ENCODE measurements at regions not wholly inside any gene's neighbourhood (a gene's known extent, or its start where the extent isn't known, plus 50 kb on each side); places are given as distances from the start of the nearest gene placed in this dataset.
"Not testable (repeated sequence)": the region's sequence is repeated elsewhere in the genome, so short reads cannot be mapped to it uniquely, and the experiment has no call there.

DNA sequence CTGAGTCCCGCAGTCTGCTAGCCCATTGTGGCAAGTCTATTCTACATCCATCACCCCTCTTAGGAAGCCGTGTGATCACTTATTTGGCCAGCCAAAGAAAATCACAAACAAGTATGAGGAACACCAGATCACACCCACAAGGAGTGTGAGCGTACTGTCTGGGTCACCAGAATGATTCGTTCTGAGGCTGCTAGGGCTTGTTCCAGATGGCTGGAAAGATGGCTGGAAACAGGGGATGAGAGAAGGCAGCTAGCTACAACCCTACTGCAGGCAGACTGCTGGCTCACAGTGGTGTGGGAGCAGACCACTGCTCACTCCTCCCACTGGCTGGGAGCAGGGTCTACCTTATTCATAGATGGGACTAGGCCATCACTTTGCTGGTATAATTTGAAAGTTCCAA, 97.4 kb downstream of the TRIM69 start:
- H3K27ac ChIP-seq (ENCODE audit: low read depth in 1 of 2, low read length in 2 of 2); intact Hi-C loops (cut with micrococcal nuclease); H3K4me2 ChIP-seq (replicated peaks; ENCODE audit: extremely low read depth, low read length, poor library complexity, severe bottlenecking); H3K9ac ChIP-seq (ENCODE audit: insufficient read depth, low read length, poor library complexity, severe bottlenecking); H3K27me3 ChIP-seq (ENCODE audit: control insufficient read depth in 2 of 2, insufficient read depth in 2 of 2, low read length in 2 of 2); H4K20me1 ChIP-seq (ENCODE audit: insufficient read depth, low read length); H3K4me3 ChIP-seq (replicated peaks in 1 of 3; ENCODE audit: low read depth in 2 of 3, low read length in 3 of 3); H3K36me3 ChIP-seq (replicated peaks in 1 of 2; ENCODE audit: control insufficient read depth in 1 of 2, insufficient read depth in 2 of 2, low read length in 2 of 2); H3K36me3 Mint-ChIP-seq; H2AFZ ChIP-seq (ENCODE audit: insufficient read depth, low read depth, low read length, poor library complexity, severe bottlenecking); H3K79me2 ChIP-seq (ENCODE audit: insufficient read depth, low read length); H3K9me3 Mint-ChIP-seq; H3K4me1 ChIP-seq (ENCODE audit: control insufficient read depth in 1 of 2, insufficient read depth in 2 of 2, low read length in 2 of 2); H3K27me3 Mint-ChIP-seq (ENCODE audit: low read depth in 3 of 3); H3K4me3 Mint-ChIP-seq; H3K9me3 ChIP-seq (replicated peaks in 1 of 2; ENCODE audit: control insufficient read depth in 1 of 2, insufficient read depth in 1 of 2, low read length in 2 of 2); H3K27ac Mint-ChIP-seq; H3K4me1 Mint-ChIP-seq; DNase-seq: not testable (repeated sequence)
- WGBS (ENCODE audit: insufficient coverage): no CpG with 5 or more reads among the region's 4 CpGs

DNA sequence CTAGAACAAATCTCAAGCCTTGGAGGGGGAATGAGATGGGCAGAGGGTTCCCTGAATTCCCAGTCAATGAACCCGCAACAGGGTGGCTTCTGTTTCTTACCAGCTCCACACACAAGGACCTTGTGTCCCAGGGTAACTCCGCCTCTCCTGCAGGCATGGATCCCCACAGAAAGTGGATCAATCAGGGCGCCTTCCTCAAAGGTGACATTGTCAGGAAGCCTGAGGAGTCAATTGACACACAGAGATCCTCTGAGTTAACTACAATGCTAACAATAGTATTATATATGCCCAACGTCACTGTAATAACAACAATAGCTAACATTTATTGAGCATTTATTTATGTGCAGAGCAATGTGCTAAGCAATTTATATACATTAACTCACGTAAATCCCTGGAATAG, 98.8 kb downstream of the TRIM69 start:
- H3K27me3 ChIP-seq (ENCODE audit: control insufficient read depth in 2 of 2, insufficient read depth in 2 of 2, low read length in 2 of 2); H3K27ac ChIP-seq (ENCODE audit: low read depth in 1 of 2, low read length in 2 of 2); H3K27me3 Mint-ChIP-seq (ENCODE audit: low read depth in 3 of 3); H3K9me3 Mint-ChIP-seq; H2AFZ ChIP-seq (ENCODE audit: insufficient read depth, low read depth, low read length, poor library complexity, severe bottlenecking); H3K4me3 ChIP-seq (replicated peaks in 1 of 3; ENCODE audit: low read depth in 2 of 3, low read length in 3 of 3); H3K4me1 ChIP-seq (ENCODE audit: control insufficient read depth in 1 of 2, insufficient read depth in 2 of 2, low read length in 2 of 2); intact Hi-C loops (cut with micrococcal nuclease); H3K36me3 ChIP-seq (replicated peaks in 1 of 2; ENCODE audit: control insufficient read depth in 1 of 2, insufficient read depth in 2 of 2, low read length in 2 of 2); H3K27ac Mint-ChIP-seq; H4K20me1 ChIP-seq (ENCODE audit: insufficient read depth, low read length); H3K4me3 Mint-ChIP-seq; H3K4me2 ChIP-seq (replicated peaks; ENCODE audit: extremely low read depth, low read length, poor library complexity, severe bottlenecking); H3K9me3 ChIP-seq (replicated peaks in 1 of 2; ENCODE audit: control insufficient read depth in 1 of 2, insufficient read depth in 1 of 2, low read length in 2 of 2); DNase-seq; H3K9ac ChIP-seq (ENCODE audit: insufficient read depth, low read length, poor library complexity, severe bottlenecking); H3K79me2 ChIP-seq (ENCODE audit: insufficient read depth, low read length); H3K36me3 Mint-ChIP-seq; H3K4me1 Mint-ChIP-seq: not testable (repeated sequence)
- no CpG with 5 or more reads among the region's 5 CpGs for WGBS (ENCODE audit: insufficient coverage)

DNA sequence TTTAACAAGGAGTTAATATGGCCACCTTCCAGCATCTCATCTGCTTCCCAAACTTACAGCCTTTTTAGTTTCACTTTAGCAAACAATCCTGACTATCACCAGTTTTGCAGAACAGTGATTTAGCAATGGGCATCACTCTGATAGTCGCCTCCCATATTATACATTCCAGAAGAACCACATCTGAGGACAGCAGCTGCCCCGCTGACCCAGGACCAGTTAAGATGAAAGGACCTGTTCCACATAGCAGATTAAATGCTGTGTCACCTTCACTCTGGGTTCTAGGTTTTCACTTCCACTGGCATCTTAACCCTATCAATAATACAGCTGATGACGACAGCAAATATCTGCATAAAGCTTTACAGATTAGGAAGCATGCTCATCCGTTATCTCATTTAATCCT, 99.8 kb downstream of the TRIM69 start:
- H3K4me1 ChIP-seq (ENCODE audit: control insufficient read depth in 1 of 2, insufficient read depth in 2 of 2, low read length in 2 of 2): no peaks in the 10 kb centered on the region
- H3K4me3 Mint-ChIP-seq: no peak overlapping the region
- no peak overlapping the region for H3K4me2 ChIP-seq (replicated peaks; ENCODE audit: extremely low read depth, low read length, poor library complexity, severe bottlenecking)
- H3K27me3 Mint-ChIP-seq (ENCODE audit: low read depth in 3 of 3): no peaks in the 10 kb centered on the region
- no peaks in the 10 kb centered on the region for H3K9me3 ChIP-seq (replicated peaks in 1 of 2; ENCODE audit: control insufficient read depth in 1 of 2, insufficient read depth in 1 of 2, low read length in 2 of 2)
- H3K27ac ChIP-seq (ENCODE audit: low read depth in 1 of 2, low read length in 2 of 2): no peak overlapping the region
- intact Hi-C loops (cut with micrococcal nuclease): no loop called here
- H3K4me1 Mint-ChIP-seq: peaks cover 6% of the 10 kb centered on the region
- H3K4me3 ChIP-seq (replicated peaks in 1 of 3; ENCODE audit: low read depth in 2 of 3, low read length in 3 of 3): no peak overlapping the region
- H3K27me3 ChIP-seq (ENCODE audit: control insufficient read depth in 2 of 2, insufficient read depth in 2 of 2, low read length in 2 of 2): no peaks in the 10 kb centered on the region
- H3K36me3 Mint-ChIP-seq: no peaks in the 10 kb centered on the region
- TF ChIP-seq, protein P1, sequence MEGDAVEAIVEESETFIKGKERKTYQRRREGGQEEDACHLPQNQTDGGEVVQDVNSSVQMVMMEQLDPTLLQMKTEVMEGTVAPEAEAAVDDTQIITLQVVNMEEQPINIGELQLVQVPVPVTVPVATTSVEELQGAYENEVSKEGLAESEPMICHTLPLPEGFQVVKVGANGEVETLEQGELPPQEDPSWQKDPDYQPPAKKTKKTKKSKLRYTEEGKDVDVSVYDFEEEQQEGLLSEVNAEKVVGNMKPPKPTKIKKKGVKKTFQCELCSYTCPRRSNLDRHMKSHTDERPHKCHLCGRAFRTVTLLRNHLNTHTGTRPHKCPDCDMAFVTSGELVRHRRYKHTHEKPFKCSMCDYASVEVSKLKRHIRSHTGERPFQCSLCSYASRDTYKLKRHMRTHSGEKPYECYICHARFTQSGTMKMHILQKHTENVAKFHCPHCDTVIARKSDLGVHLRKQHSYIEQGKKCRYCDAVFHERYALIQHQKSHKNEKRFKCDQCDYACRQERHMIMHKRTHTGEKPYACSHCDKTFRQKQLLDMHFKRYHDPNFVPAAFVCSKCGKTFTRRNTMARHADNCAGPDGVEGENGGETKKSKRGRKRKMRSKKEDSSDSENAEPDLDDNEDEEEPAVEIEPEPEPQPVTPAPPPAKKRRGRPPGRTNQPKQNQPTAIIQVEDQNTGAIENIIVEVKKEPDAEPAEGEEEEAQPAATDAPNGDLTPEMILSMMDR (IDR thresholded peaks at IDR 0.05): no peak
- no peak overlapping the region for H3K9ac ChIP-seq (ENCODE audit: insufficient read depth, low read length, poor library complexity, severe bottlenecking)
- no peaks in the 10 kb centered on the region for H4K20me1 ChIP-seq (ENCODE audit: insufficient read depth, low read length)
- H3K9me3 Mint-ChIP-seq: no peaks in the 10 kb centered on the region
- no peak overlapping the region for H3K27ac Mint-ChIP-seq
- no peak overlapping the region for H2AFZ ChIP-seq (ENCODE audit: insufficient read depth, low read depth, low read length, poor library complexity, severe bottlenecking)
- no peak for DNase-seq
- H3K79me2 ChIP-seq (ENCODE audit: insufficient read depth, low read length): no peaks in the 10 kb centered on the region
- 92% methylated on average over 3 of the region's 4 CpGs for WGBS (ENCODE audit: insufficient coverage)
- no peaks in the 10 kb centered on the region for H3K36me3 ChIP-seq (replicated peaks in 1 of 2; ENCODE audit: control insufficient read depth in 1 of 2, insufficient read depth in 2 of 2, low read length in 2 of 2)

DNA sequence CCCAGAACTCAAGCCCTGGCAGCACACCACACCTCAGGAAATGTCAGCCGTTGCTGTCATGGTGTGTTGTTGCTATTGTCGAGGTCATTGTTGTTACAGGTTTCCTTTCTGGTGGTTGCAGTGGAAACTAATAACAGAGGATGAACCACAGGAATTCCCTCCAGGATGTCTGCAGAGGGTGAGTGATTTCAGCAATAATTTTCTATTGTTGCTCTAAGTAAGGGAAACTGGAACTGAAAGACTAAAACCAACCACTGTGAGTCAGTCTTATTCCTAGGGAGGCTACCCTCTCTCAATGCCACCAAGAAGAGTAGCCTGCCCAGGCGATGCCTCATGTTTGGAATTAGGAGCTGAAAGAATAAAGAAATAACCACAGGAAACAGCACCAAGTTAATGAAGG, 102.6 kb downstream of the TRIM69 start:
- H3K79me2 ChIP-seq (ENCODE audit: insufficient read depth, low read length); H3K9me3 Mint-ChIP-seq; intact Hi-C loops (cut with micrococcal nuclease); H3K4me2 ChIP-seq (replicated peaks; ENCODE audit: extremely low read depth, low read length, poor library complexity, severe bottlenecking); H2AFZ ChIP-seq (ENCODE audit: insufficient read depth, low read depth, low read length, poor library complexity, severe bottlenecking); H3K4me1 Mint-ChIP-seq; H3K9ac ChIP-seq (ENCODE audit: insufficient read depth, low read length, poor library complexity, severe bottlenecking); H3K4me3 ChIP-seq (replicated peaks in 1 of 3; ENCODE audit: low read depth in 2 of 3, low read length in 3 of 3); H3K9me3 ChIP-seq (replicated peaks in 1 of 2; ENCODE audit: control insufficient read depth in 1 of 2, insufficient read depth in 1 of 2, low read length in 2 of 2); H3K36me3 ChIP-seq (replicated peaks in 1 of 2; ENCODE audit: control insufficient read depth in 1 of 2, insufficient read depth in 2 of 2, low read length in 2 of 2); DNase-seq; H3K36me3 Mint-ChIP-seq; H3K27me3 Mint-ChIP-seq (ENCODE audit: low read depth in 3 of 3); H4K20me1 ChIP-seq (ENCODE audit: insufficient read depth, low read length); H3K27ac ChIP-seq (ENCODE audit: low read depth in 1 of 2, low read length in 2 of 2); H3K4me3 Mint-ChIP-seq; H3K27me3 ChIP-seq (ENCODE audit: control insufficient read depth in 2 of 2, insufficient read depth in 2 of 2, low read length in 2 of 2); H3K4me1 ChIP-seq (ENCODE audit: control insufficient read depth in 1 of 2, insufficient read depth in 2 of 2, low read length in 2 of 2): not testable (repeated sequence)
- peak overlapping the region in 1 of 7 donors; percentile 38 for H3K27ac Mint-ChIP-seq
- no CpG with 5 or more reads among the region's 3 CpGs for WGBS (ENCODE audit: insufficient coverage)
